Fibroblast of gingiva (primary cell): ENCODE measurements at regions not wholly inside any gene's neighbourhood (a gene's known extent, or its start where the extent isn't known, plus 50 kb on each side); places are given as distances from the start of the nearest gene placed in this dataset.
A peak's percentile ranks its signal among the peaks of the same experiment; 100 is the strongest.

Experiments used
- DNase-seq: peaks from one replicate; pipeline ENCODE4 v3.0.0-alpha.2; 2011; ENCODE audit warnings: low read depth

GRCh38 chr4:29121586-29121985, 1598.6 kb upstream of the PCDH7 start:
- DNase-seq: no peak

GRCh38 chr4:29128810-29129209, 1591.4 kb upstream of the PCDH7 start:
- DNase-seq: no peak

- DNase-seq: no peak
These were observed 1588.9 kb upstream of the PCDH7 start for GRCh38 chr4:29131304-29131703.

- DNase-seq: no peak
These were observed 1577.5 kb upstream of the PCDH7 start for GRCh38 chr4:29142708-29143107.

GRCh38 chr4:29151584-29151983, 1568.6 kb upstream of the PCDH7 start:
- DNase-seq: no peak

- no peak for DNase-seq
These were observed 1566.5 kb upstream of the PCDH7 start for GRCh38 chr4:29153642-29154041.

- no peak for DNase-seq
These were observed 1544.9 kb upstream of the PCDH7 start for GRCh38 chr4:29175291-29175690.

GRCh38 chr4:29199025-29199424, 1521.1 kb upstream of the PCDH7 start:
- DNase-seq: no peak

GRCh38 chr4:29199485-29199884, 1520.7 kb upstream of the PCDH7 start:
- no peak for DNase-seq

GRCh38 chr4:29213020-29213419, 1507.1 kb upstream of the PCDH7 start:
- no peak for DNase-seq

GRCh38 chr4:29220761-29221160, 1499.4 kb upstream of the PCDH7 start:
- DNase-seq: no peak

GRCh38 chr4:29224911-29225310, 1495.3 kb upstream of the PCDH7 start:
- no peak for DNase-seq

GRCh38 chr4:29240641-29241040, 1479.5 kb upstream of the PCDH7 start:
- DNase-seq: no peak

GRCh38 chr4:29243054-29243453, 1477.1 kb upstream of the PCDH7 start:
- DNase-seq: no peak

- no peak for DNase-seq
These were observed 1476.3 kb upstream of the PCDH7 start for GRCh38 chr4:29243851-29244250.

GRCh38 chr4:29259556-29259955, 1460.6 kb upstream of the PCDH7 start:
- no peak for DNase-seq

- DNase-seq: no peak
These were observed 1457.2 kb upstream of the PCDH7 start for GRCh38 chr4:29262986-29263385.

GRCh38 chr4:29276150-29276549, 1444.0 kb upstream of the PCDH7 start:
- DNase-seq: no peak

GRCh38 chr4:29277381-29277780, 1442.8 kb upstream of the PCDH7 start:
- DNase-seq: no peak

GRCh38 chr4:29278585-29278984, 1441.6 kb upstream of the PCDH7 start:
- DNase-seq: no peak

- no peak for DNase-seq
These were observed 1431.1 kb upstream of the PCDH7 start for GRCh38 chr4:29289118-29289517.

- DNase-seq: no peak
These were observed 1424.9 kb upstream of the PCDH7 start for GRCh38 chr4:29295280-29295679.

- DNase-seq: peak; percentile 2
These were observed 1415.6 kb upstream of the PCDH7 start for GRCh38 chr4:29304595-29304994.

GRCh38 chr4:29307256-29307655, 1412.9 kb upstream of the PCDH7 start:
- no peak for DNase-seq

- DNase-seq: no peak
These were observed 1412.4 kb upstream of the PCDH7 start for GRCh38 chr4:29307755-29308154.
